GM18858 (cell line): ENCODE measurements at regions not wholly inside any gene's neighbourhood (a gene's known extent, or its start where the extent isn't known, plus 50 kb on each side); places are given as distances from the start of the nearest gene placed in this dataset.
"Not testable (repeated sequence)": the region's sequence is repeated elsewhere in the genome, so short reads cannot be mapped to it uniquely, and the experiment has no call there.

ENCODE experiments used
- ATAC-seq: cut with Tn5 transposase; IDR thresholded peaks from one replicate; pipeline ENCODE4 v1.9.1; 2021; ENCODE audit not compliant: unreplicated experiment

DNA sequence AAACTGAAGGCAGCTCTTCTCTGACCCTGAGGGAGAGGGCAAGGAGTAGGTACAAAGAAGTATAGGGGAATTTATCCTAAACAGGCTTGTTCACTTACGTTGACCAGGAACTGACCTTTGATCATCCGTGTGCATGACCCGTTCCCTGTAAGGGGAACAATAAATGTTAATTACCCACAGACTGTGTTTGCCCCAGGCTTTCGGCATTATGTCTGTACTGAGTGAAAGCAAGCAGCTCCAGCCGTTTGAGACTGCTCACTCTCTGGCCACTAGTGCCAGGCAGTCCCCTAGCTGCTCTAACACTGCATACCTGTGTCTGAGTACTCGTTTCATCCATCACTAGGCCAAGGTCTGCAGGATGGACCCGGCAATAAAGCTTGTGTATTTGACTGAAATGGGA, 1365.3 kb downstream of the NCAM2 start:
- no peak for ATAC-seq

DNA sequence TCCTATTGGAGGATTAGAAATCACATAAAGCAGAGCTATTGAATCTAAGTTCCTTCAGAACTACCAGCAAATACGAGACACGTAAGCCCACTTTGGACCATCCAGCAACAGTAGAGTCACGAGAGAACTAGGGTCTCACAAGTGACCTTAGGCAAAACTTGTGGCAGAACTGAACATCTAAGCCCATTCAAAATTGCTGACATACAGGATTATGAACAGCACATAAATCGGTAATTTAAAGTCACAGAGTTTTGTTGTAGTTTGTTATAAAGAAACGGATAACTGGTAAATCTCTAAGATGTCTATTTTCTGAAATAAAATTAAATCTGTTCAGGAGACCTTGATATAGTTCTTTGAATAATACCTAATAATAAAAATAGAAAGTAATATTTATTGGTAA, 1366.0 kb downstream of the NCAM2 start:
- no peak for ATAC-seq

GRCh38 chr21:22374218-22374969, 1376.2 kb downstream of the NCAM2 start:
- no peak for ATAC-seq

- ATAC-seq = not testable (repeated sequence)
Observed at GRCh38 chr21:22377795-22378194, 1379.6 kb downstream of the NCAM2 start.

DNA sequence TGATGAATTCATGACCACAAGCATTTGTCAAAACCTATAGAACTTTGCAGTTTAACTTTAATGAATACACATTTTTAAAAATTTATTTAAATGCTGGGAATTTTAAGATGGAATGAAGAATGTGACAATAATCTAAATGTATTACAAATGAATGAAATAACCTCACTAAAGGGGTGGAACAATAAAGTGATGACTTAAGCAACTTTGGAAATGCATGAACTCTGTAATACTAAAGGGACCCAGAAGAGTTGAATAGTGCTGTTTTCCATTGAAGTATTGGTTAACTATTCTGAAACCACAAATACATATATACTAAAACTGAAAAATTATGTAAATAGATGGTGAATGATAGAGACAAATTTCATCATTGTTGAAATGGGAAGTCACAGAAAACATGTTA, 1395.1 kb downstream of the NCAM2 start:
- ATAC-seq = no peak

DNA sequence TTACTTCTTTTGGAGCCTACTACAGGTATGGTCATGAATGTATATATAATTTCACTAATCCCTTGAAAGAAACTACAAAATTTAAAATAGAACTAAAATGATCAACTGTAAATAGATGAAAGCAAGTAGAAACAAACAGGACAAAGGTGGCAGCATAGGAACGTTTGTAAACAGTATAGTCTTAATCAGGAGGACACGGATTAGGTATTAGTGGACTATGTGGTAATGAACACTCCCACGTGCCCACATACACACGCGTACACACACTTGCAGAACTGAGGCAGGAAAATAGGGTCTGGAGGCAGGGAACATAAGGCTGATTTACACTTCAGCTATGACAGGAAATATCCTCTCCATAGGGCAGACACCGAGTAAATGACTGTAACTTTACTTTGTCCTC, 1397.8 kb downstream of the NCAM2 start:
- ATAC-seq = no peak

GRCh38 chr21:22399681-22400514, 1401.7 kb downstream of the NCAM2 start:
- no peak for ATAC-seq

DNA sequence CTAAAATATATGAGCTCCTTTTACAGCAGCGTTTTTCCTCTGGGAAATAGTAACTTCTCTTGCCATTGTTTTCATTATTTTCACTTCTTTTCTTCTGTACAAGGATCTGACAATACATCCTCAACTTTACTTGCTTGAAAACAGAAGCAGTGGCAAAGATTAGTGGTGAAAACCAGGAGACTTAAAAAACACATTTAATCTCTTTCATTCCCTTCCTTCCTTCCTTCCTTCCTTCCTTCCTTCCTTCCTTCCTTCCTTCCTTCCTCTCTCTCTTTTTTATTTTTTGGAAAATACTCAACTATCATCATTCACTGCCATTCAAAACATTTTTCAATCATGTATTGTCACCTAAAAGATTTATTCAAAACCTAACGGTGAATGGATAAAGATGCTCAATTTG, 1411.4 kb downstream of the NCAM2 start:
- ATAC-seq = no peak

GRCh38 chr21:22416555-22416954, 1418.3 kb downstream of the NCAM2 start:
- ATAC-seq = no peak

- no peak for ATAC-seq
Observed at GRCh38 chr21:22421416-22422180, 1423.4 kb downstream of the NCAM2 start.

- ATAC-seq = no peak
Observed at GRCh38 chr21:22438428-22439086, 1440.3 kb downstream of the NCAM2 start.

- ATAC-seq = no peak
Observed at GRCh38 chr21:22444990-22445389, 1446.8 kb downstream of the NCAM2 start.

DNA sequence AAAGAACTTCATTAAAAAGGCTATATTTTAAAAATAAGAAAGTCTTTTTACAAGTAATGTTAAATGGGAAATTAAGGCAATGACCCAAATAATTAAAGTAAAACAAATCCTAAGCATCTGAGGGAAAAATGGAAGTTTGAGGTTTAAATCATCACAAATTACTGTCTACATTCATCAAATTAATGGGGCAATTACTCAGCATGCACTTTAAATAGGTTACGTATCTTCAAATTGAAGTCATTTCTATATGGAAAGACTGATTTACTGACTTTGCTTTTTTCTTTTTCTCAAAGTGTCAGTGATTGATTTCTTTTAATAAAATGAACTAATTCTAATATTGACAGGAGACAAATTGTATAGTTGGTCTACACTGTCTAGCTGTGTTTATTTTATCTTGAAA, 1452.3 kb downstream of the NCAM2 start:
- no peak for ATAC-seq

DNA sequence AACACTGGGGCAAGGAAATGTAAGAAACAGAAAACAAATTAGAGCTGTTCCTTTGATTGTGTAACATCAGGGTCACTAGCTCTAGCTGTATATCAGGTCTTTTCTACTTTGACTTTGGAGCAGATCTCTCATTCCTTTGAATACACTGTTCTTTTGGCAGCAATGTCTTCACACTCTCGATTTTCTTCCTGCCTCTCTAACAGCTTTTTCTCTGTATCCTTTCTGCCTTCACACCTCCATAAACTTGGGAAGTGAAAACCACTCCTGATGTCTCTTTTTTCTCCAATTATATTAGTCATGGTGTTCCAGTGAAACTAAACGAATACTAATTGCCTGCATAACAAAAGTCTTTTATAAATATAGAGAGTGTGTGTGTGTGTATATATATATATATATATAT, 1458.0 kb downstream of the NCAM2 start:
- ATAC-seq = no peak

GRCh38 chr21:22468893-22469292, 1470.7 kb downstream of the NCAM2 start:
- no peak for ATAC-seq

DNA sequence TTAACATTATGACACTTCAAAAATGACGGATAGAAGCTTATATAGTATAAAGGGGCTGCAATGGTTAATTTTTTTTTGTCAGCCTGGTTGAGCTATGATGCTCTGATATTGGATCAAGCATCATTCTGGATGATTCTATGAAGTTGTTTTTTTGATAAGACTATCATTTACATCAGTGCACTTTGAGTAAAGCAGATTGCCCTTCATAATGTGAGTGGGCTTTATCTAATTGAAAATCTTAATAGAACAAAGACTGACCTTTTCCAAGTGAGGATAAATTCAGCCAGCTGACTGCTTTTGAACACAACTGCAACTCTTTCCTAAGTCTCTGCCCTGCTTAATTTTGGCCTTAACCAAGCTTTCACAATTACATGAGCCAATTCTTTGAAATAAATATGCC, 1476.2 kb downstream of the NCAM2 start:
- no peak for ATAC-seq

DNA sequence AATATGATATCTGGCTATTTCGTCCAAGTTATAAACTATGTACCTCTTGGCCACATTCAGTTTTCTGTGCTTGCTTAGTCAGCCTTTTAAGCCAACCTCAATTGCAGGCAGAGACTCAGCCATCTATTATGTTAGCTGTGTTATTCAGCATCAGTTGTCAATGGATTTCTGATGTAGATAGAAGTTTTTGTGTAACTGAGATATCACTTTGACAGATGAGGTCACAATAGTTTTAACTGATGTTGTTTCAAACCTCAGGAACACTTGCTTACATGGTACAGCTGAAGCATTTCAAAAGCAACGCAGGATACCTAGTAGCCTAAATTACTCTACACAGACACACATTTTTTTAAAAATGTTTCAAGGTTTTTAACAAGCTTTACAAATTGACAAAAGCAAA, 1478.0 kb downstream of the NCAM2 start:
- no peak for ATAC-seq

- ATAC-seq = no peak
Observed at GRCh38 chr21:22476726-22477646, 1478.8 kb downstream of the NCAM2 start.

DNA sequence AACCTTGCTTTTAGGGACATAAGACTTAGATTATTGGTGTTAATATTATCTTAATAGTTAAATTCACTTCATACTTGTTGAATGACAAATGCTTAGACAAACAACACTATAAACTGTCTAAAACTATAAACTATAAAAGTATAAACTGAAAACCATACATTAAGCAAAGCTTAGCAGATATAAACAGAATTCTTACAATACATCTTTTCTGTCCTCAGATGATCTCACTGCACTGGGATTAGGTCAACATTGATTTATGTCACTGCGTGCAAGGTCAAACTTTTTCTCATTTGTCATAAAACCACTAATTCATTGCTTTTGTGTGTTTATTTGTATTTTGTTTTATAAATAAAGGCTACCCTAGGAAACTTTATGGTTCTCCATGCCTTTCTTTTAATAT, 1491.8 kb downstream of the NCAM2 start:
- no peak for ATAC-seq

- no peak for ATAC-seq
Observed at GRCh38 chr21:22516230-22516629, 1518.0 kb downstream of the NCAM2 start.
